ENCODE measurements at regions not wholly inside any gene's neighbourhood (a gene's known extent, or its start where the extent isn't known, plus 50 kb on each side); places are given as distances from the start of the nearest gene placed in this dataset.
"Not testable (repeated sequence)": the region's sequence is repeated elsewhere in the genome, so short reads cannot be mapped to it uniquely, and the experiment has no call there.

DNA sequence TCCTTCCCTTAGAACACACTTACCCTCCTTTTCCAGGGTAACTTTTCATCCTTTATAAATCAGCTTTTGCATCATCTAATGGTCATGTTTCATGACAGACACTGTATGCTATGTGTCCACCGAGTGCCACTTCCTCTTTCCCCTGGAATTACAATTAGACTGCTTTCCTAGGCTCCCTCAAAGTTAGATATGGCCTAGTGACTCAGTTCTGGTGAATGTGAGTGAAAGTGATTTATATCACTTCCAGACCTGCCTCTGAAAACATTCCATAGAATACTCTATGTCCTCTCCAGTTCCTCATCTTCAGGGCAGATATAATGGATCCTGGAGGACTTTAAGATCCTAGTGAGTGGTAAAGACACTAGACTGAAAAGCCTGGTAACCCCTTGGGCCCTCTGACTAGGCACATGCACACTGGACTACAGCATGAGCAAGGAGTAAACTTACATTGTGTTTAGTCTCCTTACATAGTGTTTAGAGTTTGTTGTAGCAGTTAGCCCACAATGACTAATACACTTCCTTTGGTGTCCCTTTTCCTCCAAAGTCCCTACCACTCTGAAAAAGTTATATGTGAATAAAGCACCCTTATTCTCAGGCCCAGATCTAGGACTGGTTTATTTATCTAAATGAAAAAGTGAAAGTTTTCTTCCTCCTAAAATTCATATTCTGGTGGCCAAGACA lies 59.3 kb downstream of the GPR88 start:
- DNase-seq (ENCODE audit: low spot score), result no peak
- Mint-ChIP-seq H3K27ac (no peak overlapping the region), H3K4me3 (ENCODE audit: low read depth) (no peak overlapping the region), H3K36me3 (ENCODE audit: low read depth) (peaks cover 3% of the 10 kb centered on the region), H3K4me1 (ENCODE audit: low read depth) (peaks cover 12% of the 10 kb centered on the region), H3K27me3 (ENCODE audit: low read depth) (no peaks in the 10 kb centered on the region), H3K9me3 (peaks cover 23% of the 10 kb centered on the region)
- intact Hi-C loops (cut with micrococcal nuclease), result no loop called here

DNA sequence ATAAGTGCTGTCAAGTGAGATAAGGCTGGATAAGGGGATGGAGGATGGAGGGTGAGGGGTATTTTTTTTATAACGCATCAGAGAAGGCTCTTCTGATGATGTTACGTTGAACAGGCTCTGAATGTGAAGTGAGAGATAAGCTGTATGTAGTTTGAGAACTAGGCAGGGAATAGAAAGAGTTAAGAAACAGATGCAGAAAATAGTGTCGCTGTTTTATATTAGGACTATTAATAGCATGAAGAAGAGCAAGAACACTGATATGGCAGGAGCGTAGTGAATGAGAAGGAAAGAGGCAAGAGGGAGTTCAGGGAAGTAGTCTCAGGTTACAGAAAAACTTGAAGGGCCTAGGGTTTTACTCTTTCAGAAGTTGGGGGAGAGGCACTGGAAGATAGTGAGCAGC lies 59.8 kb downstream of the GPR88 start:
- Mint-ChIP-seq H3K27ac (no peak overlapping the region), H3K4me1 (ENCODE audit: low read depth) (peaks cover 12% of the 10 kb centered on the region), H3K4me3 (ENCODE audit: low read depth) (no peak overlapping the region), H3K9me3 (peaks cover 27% of the 10 kb centered on the region), H3K36me3 (ENCODE audit: low read depth) (peaks cover 3% of the 10 kb centered on the region), H3K27me3 (ENCODE audit: low read depth) (no peaks in the 10 kb centered on the region)
- no peak for DNase-seq (ENCODE audit: low spot score)
- intact Hi-C loops (cut with micrococcal nuclease), result no loop called here

DNA sequence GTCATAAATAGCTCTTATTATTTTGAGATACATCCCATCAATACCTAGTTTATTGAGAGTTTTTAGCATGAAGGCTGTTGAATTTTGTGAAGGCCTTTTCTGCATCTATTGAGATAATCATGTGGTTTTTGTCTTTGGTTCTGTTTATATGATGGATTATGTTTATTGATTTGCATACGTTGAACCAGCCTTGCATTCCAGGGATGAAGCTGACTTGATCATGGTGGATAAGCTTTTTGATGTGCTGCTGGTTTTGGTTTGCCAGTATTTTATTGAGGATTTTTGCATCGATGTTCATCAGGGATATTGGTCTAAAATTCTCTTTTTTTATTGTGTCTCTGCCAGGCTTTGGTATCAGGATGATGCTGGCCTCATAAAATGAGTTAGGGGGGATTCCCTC lies 62.4 kb downstream of the GPR88 start:
- H3K27ac Mint-ChIP-seq; intact Hi-C loops (cut with micrococcal nuclease); H3K27me3 Mint-ChIP-seq (ENCODE audit: low read depth); H3K36me3 Mint-ChIP-seq (ENCODE audit: low read depth); H3K4me3 Mint-ChIP-seq (ENCODE audit: low read depth); DNase-seq (ENCODE audit: low spot score): not testable (repeated sequence)
- peaks cover 12% of the 10 kb centered on the region for H3K4me1 Mint-ChIP-seq (ENCODE audit: low read depth)
- H3K9me3 Mint-ChIP-seq, result peaks cover 29% of the 10 kb centered on the region

DNA sequence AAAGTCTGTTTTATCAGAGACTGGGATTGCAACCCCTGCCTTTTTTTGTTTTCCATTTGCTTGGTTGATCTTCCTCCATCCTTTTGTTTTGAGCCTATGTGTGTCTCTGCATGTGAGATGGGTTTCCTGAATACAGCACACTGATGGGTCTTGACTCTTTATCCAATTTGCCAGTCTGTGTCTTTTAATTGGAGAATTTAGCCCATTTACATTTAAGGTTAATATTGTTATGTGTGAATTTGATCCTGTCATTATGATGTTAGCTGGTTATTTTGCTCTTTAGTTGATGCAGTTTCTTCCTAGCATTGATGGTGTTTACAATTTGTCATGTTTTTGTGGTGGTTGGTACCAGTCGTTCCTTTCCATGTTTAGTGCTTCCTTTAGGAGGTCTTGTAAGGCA lies 64.1 kb downstream of the GPR88 start:
- H3K36me3 Mint-ChIP-seq (ENCODE audit: low read depth); intact Hi-C loops (cut with micrococcal nuclease); H3K4me1 Mint-ChIP-seq (ENCODE audit: low read depth); DNase-seq (ENCODE audit: low spot score); H3K4me3 Mint-ChIP-seq (ENCODE audit: low read depth); H3K27ac Mint-ChIP-seq; H3K27me3 Mint-ChIP-seq (ENCODE audit: low read depth): not testable (repeated sequence)
- H3K9me3 Mint-ChIP-seq, result peaks cover 24% of the 10 kb centered on the region

DNA sequence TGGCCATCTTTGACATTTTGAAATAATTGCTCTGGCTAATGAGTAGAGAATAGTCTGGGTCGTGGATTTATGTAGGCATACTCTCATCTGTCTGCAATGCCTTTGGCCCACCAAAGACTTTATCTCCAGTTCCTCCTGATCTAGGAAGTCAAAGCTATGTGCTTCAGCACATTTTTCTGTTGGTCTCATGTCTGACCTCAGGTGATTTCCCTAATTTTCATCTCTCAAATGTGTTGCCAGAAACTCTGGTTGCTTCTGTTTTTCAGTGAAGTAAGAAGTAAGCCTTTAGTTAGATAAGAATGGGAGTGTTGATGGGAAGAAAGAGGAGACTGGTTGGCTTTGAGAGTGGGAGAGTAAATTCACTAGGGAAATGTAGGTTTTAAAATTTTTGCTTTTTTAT lies 66.4 kb downstream of the GPR88 start:
- H3K36me3 Mint-ChIP-seq (ENCODE audit: low read depth), result no peaks in the 10 kb centered on the region
- H3K9me3 Mint-ChIP-seq, result peaks cover 19% of the 10 kb centered on the region
- H3K27me3 Mint-ChIP-seq (ENCODE audit: low read depth), result peaks cover 6% of the 10 kb centered on the region

DNA sequence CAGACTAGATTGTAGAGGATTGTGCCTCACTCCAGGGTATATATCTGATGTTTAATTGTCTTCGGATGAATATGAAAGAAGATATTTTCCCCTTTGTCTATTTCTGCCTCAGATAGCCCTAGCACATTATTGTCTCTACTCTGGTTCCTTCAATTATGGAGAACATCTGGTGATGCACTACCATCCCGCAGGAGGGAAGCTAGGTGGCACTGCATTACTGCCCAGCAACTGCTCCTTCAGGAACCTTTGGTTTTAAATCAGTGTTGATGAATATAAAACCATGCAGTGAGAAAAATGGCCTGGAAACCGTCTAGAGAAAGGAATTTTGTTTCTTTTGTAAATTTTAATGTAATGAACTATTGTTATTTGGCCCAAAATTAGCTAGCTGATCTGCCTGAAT lies 68.5 kb downstream of the GPR88 start:
- Mint-ChIP-seq H3K27me3 (ENCODE audit: low read depth) (peaks cover 8% of the 10 kb centered on the region), H3K27ac (no peak overlapping the region), H3K36me3 (ENCODE audit: low read depth) (no peaks in the 10 kb centered on the region), H3K9me3 (peaks cover 7% of the 10 kb centered on the region), H3K4me3 (ENCODE audit: low read depth) (no peak overlapping the region), H3K4me1 (ENCODE audit: low read depth) (no peaks in the 10 kb centered on the region)
- no peak for DNase-seq (ENCODE audit: low spot score)
- intact Hi-C loops (cut with micrococcal nuclease), result loop anchor here (5.0 kb wide), 1 partner anchor 261 kb away; no protein-coding TSS in a partner anchor

More for the DNA sequence above, 66.4 kb downstream of the GPR88 start:
- Mint-ChIP-seq H3K4me3 (ENCODE audit: low read depth) (no peak overlapping the region), H3K4me1 (ENCODE audit: low read depth) (no peaks in the 10 kb centered on the region), H3K27ac (no peak overlapping the region)
- intact Hi-C loops (cut with micrococcal nuclease), result no loop called here
- DNase-seq (ENCODE audit: low spot score), result no peak

DNA sequence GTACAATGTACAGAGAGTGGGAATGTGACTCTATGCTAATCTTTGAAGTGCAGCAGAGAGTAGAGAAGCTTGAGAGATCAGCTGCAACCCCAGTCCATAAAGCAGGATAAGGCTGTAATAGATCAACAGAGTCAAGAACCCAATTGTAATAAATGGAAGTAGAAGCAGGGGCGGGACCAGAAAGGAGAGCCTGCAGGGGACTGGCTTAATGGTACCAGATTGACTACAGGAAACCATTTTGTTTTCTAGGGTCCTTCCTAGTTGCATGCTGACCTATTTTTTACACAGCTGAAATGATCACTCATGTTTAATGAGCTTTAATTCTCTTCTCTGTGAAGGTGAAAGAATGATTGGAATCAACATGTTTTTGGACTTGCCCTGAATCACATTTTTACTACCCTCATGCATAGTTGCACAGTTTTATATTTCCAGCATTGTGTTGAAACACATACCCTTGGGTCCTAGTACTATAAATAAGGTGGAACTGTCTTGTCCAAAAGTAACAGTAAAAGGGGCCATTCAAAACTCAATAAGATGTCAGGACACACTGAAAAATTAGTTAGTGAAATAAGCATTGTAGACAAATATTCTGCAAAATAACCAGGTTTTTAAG lies 69.8 kb downstream of the GPR88 start:
- intact Hi-C loops (cut with micrococcal nuclease), result loop anchor here (5.0 kb wide), 1 partner anchor 260 kb away; no protein-coding TSS in a partner anchor
- Mint-ChIP-seq H3K9me3 (peaks cover 3% of the 10 kb centered on the region), H3K27me3 (ENCODE audit: low read depth) (peaks cover 10% of the 10 kb centered on the region), H3K36me3 (ENCODE audit: low read depth) (no peaks in the 10 kb centered on the region), H3K4me1 (ENCODE audit: low read depth) (no peaks in the 10 kb centered on the region), H3K27ac (no peak overlapping the region), H3K4me3 (ENCODE audit: low read depth) (no peak overlapping the region)
- no peak for DNase-seq (ENCODE audit: low spot score)

DNA sequence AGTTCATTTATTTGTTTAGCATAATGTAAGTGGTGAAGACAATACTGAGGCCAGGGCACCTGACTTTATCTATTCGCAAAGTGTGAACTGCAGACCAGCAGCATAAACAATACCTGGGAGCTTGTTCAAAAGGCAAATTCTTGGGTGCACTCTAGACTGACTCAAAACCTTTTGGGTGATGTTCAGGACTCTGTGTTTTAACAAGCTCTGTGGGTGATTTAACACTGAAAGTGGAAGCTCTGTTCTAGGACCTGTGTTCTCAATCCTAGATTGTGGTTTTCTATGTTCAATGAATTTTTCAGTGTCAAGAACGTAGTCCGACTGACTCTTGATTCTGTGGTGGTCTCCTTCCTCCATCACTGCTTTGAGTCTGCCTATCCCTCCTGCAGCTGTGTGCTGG lies 71.9 kb downstream of the GPR88 start:
- intact Hi-C loops (cut with micrococcal nuclease), result loop anchor here (5.0 kb wide), 1 partner anchor 257 kb away; no protein-coding TSS in a partner anchor
- H3K36me3 Mint-ChIP-seq (ENCODE audit: low read depth), result no peaks in the 10 kb centered on the region
- no peak overlapping the region for H3K4me3 Mint-ChIP-seq (ENCODE audit: low read depth)
- H3K27me3 Mint-ChIP-seq (ENCODE audit: low read depth), result peaks cover 10% of the 10 kb centered on the region
- no peak for DNase-seq (ENCODE audit: low spot score)
- H3K4me1 Mint-ChIP-seq (ENCODE audit: low read depth), result peaks cover 11% of the 10 kb centered on the region
- no peaks in the 10 kb centered on the region for H3K9me3 Mint-ChIP-seq
- no peak overlapping the region for H3K27ac Mint-ChIP-seq

DNA sequence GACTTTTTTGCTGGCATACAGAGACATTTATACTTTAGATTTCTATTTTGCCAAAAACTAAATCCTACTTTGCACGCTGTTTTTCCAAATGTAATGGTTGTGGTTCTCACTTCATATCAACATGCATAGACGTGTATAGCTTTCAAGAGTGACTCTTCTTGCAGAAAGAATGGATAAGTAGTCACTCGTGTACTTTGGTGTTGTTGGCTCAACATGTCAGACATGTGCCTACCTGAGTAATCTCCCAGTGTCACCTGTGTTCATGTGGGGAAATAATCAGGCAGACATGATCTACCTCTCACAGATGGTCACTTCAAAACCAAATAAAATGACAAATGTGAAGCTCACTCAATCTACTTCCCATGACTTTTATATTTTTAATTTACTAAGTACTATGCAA lies 73.1 kb downstream of the GPR88 start:
- no peaks in the 10 kb centered on the region for H3K9me3 Mint-ChIP-seq
- no peak overlapping the region for H3K4me3 Mint-ChIP-seq (ENCODE audit: low read depth)
- H3K36me3 Mint-ChIP-seq (ENCODE audit: low read depth), result no peaks in the 10 kb centered on the region
- no peak for DNase-seq (ENCODE audit: low spot score)
- peaks cover 13% of the 10 kb centered on the region for H3K4me1 Mint-ChIP-seq (ENCODE audit: low read depth)
- no peak overlapping the region for H3K27ac Mint-ChIP-seq
- H3K27me3 Mint-ChIP-seq (ENCODE audit: low read depth), result peaks cover 10% of the 10 kb centered on the region
- intact Hi-C loops (cut with micrococcal nuclease), result no loop called here

DNA sequence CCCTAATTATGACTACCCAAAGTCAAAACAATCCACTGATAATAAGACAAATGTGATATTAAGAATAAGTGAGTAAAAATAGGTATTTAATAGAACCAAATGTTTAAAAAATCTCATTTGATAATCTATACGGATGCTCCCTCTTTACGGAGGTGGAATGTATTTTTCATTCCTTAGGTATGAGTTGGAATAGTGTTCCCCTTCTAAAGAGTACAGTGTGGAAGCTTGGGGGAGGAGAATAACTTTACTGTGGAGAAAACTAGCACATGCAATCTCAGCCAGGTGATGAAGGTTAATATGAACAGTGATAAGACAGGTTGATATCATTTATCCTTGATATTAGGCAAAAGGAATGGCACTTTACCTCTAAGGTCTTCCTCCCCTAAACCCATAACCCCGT lies 74.6 kb downstream of the GPR88 start:
- DNase-seq (ENCODE audit: low spot score), result no peak
- intact Hi-C loops (cut with micrococcal nuclease), result no loop called here
- peaks cover 6% of the 10 kb centered on the region for H3K27me3 Mint-ChIP-seq (ENCODE audit: low read depth)

DNA sequence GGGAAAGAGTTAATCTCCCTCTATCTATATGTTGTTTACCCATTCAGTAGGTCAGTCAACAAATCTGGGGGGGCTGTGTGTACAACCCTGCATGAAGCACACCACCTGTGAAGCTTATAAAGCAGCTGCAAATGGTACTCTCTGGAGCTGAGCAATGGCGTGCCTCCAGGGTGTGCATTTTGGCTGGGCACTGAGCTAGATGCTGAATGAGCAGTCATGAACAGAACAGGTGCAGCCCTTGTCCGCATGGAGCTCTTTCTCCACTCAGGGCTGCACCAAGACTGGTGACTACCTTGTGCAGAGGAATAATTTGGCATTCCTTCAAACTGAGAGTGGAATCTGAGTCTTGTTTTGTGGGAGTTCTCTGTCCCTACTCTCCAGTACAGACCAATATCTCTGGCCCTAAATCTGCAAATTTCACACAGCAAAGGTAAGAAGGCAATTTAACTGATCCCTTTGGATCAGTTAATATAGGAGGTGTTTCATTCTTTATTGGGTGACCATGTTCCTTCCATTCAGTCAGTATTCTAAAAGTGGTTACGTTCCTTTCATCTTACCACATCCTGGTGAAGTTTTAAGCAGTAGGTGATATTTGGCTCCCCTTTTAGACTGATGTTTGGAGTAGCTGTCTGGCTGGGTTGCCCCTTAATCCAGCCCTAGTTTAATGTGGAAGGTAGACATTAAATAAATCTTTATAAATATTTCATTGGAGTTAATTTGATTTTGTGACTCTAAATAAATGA lies 76.0 kb downstream of the GPR88 start:
- no peak for DNase-seq (ENCODE audit: low spot score)
- no peaks in the 10 kb centered on the region for H3K36me3 Mint-ChIP-seq (ENCODE audit: low read depth)
- H3K4me1 Mint-ChIP-seq (ENCODE audit: low read depth), result peaks cover 13% of the 10 kb centered on the region
- intact Hi-C loops (cut with micrococcal nuclease), result no loop called here
- peaks cover 12% of the 10 kb centered on the region for H3K27me3 Mint-ChIP-seq (ENCODE audit: low read depth)
- no peak overlapping the region for H3K27ac Mint-ChIP-seq
- H3K9me3 Mint-ChIP-seq, result no peaks in the 10 kb centered on the region
- no peak overlapping the region for H3K4me3 Mint-ChIP-seq (ENCODE audit: low read depth)

More for the DNA sequence above, 74.6 kb downstream of the GPR88 start:
- H3K9me3 Mint-ChIP-seq, result no peaks in the 10 kb centered on the region
- no peak overlapping the region for H3K4me3 Mint-ChIP-seq (ENCODE audit: low read depth)
- H3K4me1 Mint-ChIP-seq (ENCODE audit: low read depth), result peaks cover 13% of the 10 kb centered on the region
- no peak overlapping the region for H3K27ac Mint-ChIP-seq
- no peaks in the 10 kb centered on the region for H3K36me3 Mint-ChIP-seq (ENCODE audit: low read depth)

DNA sequence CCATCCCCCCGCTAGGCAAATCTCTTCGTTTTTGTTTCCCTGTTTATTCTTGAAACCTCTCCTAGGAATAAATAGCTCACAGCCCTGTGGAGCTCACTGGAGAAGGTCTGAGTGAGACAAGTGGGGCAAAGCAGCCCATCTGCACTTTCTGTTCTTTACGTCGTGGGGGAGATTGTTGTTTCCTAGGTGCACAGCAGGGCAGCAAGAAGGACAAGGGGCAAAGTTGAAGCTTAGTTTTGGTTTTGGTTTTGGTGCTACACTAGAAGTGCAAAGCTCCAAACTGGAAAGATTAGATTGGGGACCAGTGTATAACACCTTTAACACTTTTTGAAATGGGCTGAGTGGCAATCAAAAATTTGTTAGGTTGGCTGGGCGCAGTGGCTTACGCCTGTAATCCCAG lies 76.6 kb downstream of the GPR88 start:
- no peak overlapping the region for H3K27ac Mint-ChIP-seq

DNA sequence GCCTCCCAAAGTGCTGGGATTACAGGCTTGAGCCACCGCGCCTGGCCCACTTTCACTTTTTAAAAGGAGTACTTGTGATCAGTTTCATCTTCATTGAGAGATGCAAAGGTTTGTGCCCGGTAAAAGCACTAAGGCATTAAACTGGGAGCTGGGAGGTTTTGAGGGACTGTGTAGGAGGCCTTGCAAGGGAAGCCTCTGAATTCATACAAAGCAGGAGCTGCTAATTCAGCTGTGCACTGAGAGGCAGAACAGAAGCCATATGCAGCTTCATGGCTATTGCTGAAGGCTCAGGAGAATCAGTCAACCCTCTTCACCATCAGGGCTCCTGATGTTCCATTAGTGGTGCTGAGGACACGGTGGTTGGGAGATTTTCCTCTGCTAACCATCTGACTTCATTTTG lies 77.7 kb downstream of the GPR88 start:
- peaks cover 12% of the 10 kb centered on the region for H3K27me3 Mint-ChIP-seq (ENCODE audit: low read depth)
- H3K4me1 Mint-ChIP-seq (ENCODE audit: low read depth), result peaks cover 13% of the 10 kb centered on the region
- no peak overlapping the region for H3K4me3 Mint-ChIP-seq (ENCODE audit: low read depth)
- H3K27ac Mint-ChIP-seq, result no peak overlapping the region
- no peak for DNase-seq (ENCODE audit: low spot score)
- no peaks in the 10 kb centered on the region for H3K9me3 Mint-ChIP-seq
- intact Hi-C loops (cut with micrococcal nuclease), result no loop called here
- H3K36me3 Mint-ChIP-seq (ENCODE audit: low read depth), result no peaks in the 10 kb centered on the region

More for the DNA sequence above, 76.6 kb downstream of the GPR88 start:
- Mint-ChIP-seq H3K27me3 (ENCODE audit: low read depth) (peaks cover 14% of the 10 kb centered on the region), H3K9me3 (no peaks in the 10 kb centered on the region), H3K4me1 (ENCODE audit: low read depth) (peaks cover 13% of the 10 kb centered on the region), H3K4me3 (ENCODE audit: low read depth) (peak overlapping the region; percentile 45), H3K36me3 (ENCODE audit: low read depth) (no peaks in the 10 kb centered on the region)
- intact Hi-C loops (cut with micrococcal nuclease), result no loop called here
- no peak for DNase-seq (ENCODE audit: low spot score)

Measured in activated T-helper 2 cell treated with anti-CD3 and anti-CD28 coated beads, Interferon-gamma antibody, Interleukin-2, Interleukin-4, amounts not matched to agents 10 μg/mL and 5 μg/mL and 100 μg/mL, durations not matched to agents 14 hours and 24 hours and 36 hours (primary cell).